ENCODE measurements at regions not wholly inside any gene's neighbourhood (a gene's known extent, or its start where the extent isn't known, plus 50 kb on each side); places are given as distances from the start of the nearest gene placed in this dataset.

- no peak for TF ChIP-seq EZH2 (IDR thresholded peaks at IDR 0.05; ENCODE audit: insufficient read depth, poor library complexity, severe bottlenecking)
- TF ChIP-seq EZH2phosphoT487 (IDR thresholded peaks at IDR 0.05; ENCODE audit: insufficient read depth, low read depth) = no peak
Observed at GRCh38 chr11:56887940-56888339, 100.8 kb upstream of the OR5AK2 start.

All from GM23248 (cell line).